GM18498 (cell line): ENCODE measurements at regions not wholly inside any gene's neighbourhood (a gene's known extent, or its start where the extent isn't known, plus 50 kb on each side); places are given as distances from the start of the nearest gene placed in this dataset.
"Not testable (repeated sequence)": the region's sequence is repeated elsewhere in the genome, so short reads cannot be mapped to it uniquely, and the experiment has no call there.

Source experiments
- ATAC-seq: cut with Tn5 transposase; IDR thresholded peaks from one replicate; pipeline ENCODE4 v1.9.1; 2021; ENCODE audit warnings: mild to moderate bottlenecking, moderate library complexity; ENCODE audit not compliant: unreplicated experiment

GRCh38 chr5:39720136-39720535, 295.4 kb upstream of the DAB2 start:
- no peak for ATAC-seq

DNA sequence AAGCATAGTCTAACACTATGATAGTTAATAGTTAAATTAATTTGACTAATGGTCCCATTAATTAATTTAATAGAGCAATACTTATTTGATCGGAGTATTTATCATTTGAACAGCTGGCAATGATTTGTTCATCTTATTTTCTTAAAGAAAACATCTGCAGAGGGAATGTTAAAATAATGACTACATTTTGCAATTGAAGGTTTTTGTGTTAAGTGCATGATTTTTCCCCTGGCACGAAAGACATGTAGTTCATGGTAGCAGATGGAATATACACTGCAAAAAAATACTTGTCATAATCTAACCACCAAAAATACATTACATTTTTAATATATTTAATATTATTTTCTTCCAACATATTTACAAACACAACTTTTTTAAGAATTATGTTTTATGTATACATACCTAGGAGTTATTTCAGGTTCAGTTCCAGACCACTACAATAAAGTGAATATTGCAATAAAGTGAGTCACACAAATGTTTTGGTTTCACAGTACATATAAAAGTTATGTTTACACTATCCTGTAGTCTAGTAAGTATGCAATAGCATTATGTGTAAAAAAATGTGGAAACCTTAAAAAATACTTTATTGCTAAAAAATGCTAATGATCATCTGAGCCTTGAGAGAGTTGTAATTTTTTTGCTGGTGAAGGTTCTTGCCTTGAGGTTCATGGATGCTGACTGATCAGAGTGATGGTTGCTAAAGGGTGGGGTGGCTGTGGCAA, 292.6 kb upstream of the DAB2 start:
- no peak for ATAC-seq

DNA sequence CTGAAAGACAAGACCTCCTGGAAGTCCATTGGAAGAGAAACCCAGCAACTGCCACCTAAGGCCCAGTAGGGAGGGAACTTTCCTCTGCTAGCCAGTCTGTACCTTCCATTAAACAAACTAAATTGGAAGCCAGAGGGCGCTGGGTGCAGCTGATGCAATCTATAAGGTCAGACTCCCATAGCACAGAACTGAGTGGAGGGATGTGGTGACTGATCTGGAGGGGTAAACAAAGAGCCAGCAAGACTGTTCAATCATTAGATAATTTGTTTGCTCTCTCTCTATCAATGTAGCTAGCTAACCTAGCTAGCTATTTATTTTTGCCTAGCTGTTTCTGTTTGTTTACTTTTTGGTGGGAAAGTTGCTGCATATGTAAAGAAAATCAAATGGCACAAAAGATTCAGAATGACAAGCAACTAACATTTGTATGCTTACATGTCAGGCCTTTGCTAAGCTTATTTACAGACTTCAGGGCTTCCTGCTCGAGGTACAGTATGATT, 291.8 kb upstream of the DAB2 start:
- ATAC-seq = peak; percentile 79

- peak; percentile 54 for ATAC-seq
Observed at GRCh38 chr5:39714036-39714698, 289.4 kb upstream of the DAB2 start.

GRCh38 chr5:39713250-39713916, 288.6 kb upstream of the DAB2 start:
- no peak for ATAC-seq

DNA sequence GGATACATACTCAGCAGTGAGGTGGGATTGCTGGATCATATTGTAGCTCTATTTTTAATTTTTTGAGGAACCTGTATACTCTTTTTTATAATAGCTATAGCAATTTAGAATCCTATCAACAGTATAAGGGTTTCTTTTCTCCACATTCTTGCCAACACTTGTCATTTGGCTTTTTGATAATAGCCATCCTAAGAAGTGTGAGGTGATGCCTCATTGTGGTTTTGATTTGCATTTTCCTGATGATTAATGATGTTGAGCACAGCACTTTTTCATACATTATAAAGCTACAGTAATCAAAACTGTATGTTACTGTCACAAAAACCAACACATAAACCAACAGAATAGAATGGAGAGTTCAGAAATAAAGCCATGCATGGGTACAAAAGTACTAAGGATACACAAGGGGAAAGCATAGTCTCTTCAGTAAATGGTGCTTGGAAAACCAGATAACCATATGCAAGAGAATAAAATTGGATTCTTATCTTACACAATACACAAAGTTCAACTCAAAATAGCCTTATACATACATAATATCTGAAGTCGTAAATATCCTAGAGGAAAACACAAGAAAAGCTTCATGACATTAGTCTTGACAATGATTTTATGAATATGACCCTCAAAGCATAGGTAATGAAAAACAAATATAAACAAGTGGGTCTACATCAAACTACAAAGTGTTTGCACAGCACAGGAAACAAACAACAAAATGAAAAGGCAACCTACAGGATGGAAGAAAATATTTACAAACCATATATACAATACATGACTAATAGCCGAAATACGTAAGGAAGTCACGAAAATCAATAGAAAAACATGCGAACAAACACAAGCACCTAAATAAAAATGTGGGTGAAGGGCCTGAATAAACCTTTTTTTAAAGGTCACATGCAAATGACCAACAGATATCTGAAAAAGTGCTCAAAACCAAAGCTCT, 287.8 kb upstream of the DAB2 start:
- no peak for ATAC-seq

DNA sequence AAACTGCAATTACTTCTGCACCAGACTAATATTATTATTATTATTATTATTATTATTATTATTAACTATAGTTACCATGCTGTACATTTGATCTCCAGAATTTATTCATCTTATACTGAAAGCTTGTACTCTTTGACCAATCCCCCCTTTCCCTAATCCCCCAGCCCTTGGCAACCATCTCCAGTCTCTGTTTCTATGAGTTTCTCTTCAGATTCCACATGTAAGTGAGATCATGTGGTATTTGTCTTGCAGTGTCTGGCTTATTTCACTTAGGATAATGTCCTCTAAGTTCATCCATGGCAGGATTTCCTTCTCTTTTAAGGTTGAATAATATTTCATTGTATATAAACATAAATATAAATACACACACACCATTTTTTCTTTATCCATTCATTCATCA, 287.0 kb upstream of the DAB2 start:
- ATAC-seq = no peak

DNA sequence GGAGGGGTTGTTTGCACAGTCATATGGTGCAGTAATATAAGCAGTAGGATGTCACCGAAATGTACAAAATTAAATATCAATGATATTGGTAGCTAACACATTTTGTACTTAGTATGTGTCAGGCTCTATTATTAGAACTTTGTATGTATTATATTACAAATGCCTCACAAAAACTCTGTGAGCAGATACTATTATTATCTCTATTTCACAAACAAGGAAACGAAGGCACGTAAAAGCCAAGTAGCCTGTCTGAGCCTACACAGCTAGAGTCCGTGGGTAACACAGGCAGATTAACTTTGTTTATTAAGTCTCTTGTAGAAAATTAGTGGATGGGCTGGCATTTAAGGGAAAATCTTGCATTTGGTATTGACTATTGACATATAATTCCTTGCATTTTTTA, 284.3 kb upstream of the DAB2 start:
- ATAC-seq = no peak

DNA sequence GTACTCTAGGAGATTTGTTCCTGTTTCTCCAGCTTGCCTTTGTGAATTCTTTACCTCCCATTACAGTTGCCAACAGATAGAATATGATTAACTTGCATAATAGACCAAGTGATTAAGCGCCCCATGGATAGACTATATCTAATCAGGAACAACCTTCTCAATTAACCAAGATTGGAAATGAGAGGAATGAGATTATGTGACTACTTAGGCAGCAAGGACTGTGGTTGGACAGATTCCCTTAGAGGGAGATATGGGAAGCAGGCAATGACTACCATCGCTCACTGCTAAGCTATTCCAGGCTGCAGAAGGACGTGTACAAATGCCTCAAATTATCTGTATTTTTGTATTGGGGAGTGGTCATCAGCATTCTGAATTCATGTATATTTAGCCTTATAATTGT, 278.1 kb upstream of the DAB2 start:
- ATAC-seq = no peak

DNA sequence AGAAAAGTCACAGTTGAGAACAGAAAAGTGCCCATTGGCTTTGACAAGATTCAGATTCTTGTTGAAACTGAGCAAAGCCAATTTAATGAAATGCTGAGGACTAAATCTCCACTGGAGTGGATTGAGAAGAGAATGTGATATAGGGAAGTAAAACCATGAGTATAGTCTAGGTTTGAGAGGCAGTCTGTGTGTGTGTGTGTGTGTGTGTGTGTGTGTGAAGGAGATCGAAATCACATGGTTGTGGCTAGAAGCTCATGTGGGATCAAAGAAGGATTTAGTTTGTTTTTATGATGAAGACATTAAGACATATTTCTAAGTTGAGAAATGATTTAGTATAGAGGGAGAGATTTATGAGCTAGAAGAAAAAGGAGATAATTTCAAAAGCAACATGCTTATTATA, 275.7 kb upstream of the DAB2 start:
- ATAC-seq = no peak

DNA sequence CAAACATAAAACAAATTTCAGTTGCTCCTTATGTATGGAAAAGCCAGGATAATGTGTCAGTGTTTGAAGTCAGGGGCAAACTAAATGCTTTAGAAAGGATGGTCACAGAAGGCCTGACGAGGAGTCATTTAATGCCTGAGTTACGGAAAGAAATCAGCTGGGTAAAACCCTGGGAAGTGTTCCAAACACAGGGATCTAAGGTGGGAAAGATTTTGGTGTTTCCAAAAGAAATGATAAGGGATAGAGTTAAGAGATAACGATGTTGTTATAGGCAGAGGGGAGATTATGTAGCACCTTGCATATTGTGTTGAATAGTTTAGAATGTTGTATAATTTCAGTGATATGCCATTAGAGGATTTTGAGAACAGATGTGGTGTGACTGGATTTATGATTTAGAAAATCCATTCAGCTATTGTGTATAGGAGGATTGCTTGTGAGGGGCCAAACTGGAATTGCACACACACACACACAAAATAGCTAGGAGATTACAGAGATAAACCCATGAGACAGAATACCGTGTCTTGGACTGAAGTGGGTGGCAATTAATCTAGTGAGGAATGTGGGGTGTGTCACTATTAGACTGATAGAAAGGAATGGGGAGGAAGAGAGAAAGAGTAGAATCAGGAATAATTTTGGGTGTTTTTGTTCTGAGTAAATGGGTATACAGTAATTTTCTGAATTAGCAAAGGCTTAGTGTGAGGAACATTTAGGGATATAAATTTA, 274.2 kb upstream of the DAB2 start:
- no peak for ATAC-seq

- no peak for ATAC-seq
Observed at GRCh38 chr5:39697881-39698280, 273.1 kb upstream of the DAB2 start.

DNA sequence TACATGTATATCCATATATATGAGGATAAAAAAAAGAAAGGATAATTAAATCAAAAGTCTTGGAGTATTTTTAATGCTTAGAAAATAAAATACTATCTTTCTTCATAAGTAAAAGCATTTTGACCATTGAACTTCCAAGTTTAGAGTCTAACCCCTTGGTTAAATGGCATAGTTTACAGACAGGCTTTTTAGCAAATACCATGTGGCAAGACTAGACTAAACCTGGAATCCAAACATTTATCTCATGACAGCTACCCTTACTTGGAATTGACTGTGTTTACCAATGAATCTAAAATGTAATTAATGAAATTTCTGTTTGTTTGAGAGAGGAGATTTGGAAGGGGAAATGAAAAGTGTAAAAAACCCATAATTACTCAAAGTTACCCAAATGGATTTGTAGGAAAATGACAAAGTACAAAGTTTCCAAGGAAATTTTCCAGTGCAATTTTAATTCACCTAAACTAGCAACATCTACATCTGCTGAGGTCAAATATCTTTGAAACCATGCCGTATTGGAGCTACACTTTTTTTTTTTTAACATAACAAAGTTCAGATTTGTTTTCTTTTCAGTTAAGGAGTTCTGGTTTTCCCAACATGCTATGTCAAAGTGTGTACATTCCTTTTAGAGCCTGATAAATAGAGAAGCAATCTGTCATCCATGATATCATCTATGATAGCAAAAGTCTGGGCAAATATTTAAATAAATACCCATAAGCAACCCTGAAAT, 272.1 kb upstream of the DAB2 start:
- ATAC-seq = no peak

DNA sequence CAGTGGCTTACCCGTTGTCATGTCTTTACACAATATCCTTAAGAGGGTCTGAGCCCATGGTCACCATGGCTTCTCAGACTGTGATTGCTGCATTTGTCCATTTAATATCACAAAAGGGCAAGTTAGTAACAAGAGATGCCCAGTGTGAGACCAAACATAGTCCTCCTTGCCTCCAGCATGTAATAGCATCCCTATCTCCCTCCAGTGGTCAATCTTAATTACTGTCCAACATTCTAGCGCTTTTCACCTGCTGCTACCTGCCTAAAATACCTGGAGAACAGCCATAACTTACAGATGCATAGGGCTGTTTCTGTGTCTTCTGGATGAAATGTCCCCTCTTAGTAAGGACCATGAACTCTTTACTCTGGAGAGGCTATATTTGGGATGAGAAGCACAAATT, 267.2 kb upstream of the DAB2 start:
- no peak for ATAC-seq

GRCh38 chr5:39691136-39691535, 266.4 kb upstream of the DAB2 start:
- ATAC-seq = no peak

DNA sequence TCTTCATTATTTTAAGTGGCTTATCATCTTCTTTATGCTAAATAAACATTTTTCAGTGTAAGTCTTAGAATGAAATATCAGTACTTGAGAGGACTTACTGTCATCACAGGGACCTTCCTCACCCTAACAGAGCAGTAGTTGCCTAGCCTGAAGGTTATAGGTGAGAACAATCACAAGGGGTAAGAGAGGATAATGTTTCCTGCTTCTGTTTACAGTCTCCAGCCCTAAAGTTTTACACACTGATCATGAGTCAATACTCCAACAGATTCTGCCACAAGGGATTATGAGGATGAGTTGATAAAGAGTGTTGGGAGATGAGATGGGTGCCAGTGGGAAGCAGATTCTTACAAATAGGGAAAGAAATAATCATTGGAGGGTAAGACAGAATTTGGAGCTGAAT, 265.1 kb upstream of the DAB2 start:
- no peak for ATAC-seq

DNA sequence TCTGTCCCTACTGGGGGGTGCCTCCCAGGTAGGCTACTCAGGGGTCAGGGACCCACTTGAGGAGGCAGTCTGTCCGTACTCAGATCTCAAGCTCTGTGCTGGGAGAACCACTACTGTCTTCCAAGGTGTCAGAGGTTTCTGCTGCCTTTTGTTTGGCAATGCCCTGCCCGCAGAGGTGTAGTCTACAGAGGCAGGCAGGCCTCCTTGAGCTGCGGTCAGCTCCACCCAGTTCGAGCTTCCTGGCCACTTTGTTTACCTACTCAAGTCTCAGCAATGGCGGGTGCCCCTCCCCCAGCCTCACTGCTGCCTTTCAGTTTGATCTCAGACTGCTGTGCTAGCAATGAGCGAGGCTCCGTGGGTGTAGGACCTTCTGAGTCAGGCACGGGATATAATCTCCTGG, 263.1 kb upstream of the DAB2 start:
- ATAC-seq = not testable (repeated sequence)

- no peak for ATAC-seq
Observed at GRCh38 chr5:39680213-39680612, 255.4 kb upstream of the DAB2 start.

DNA sequence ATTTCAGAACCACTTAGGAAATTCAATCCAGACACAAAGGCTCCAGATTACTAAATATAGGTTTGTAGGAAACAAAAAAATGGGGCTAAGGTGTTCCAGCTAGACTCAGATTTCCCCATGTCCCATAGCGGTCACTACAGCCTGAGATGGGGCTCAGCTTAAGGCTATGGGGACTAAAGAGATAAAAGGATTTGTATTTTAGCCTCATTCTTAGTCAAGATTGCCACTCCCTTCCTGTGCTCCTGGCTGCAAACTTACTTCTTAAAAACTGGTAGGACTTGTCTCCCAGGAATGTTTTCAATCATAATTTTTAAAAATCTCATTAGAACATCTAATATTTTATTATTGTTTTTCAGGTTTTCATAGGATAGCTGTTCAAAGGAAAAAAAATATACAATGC, 253.8 kb upstream of the DAB2 start:
- ATAC-seq = no peak

DNA sequence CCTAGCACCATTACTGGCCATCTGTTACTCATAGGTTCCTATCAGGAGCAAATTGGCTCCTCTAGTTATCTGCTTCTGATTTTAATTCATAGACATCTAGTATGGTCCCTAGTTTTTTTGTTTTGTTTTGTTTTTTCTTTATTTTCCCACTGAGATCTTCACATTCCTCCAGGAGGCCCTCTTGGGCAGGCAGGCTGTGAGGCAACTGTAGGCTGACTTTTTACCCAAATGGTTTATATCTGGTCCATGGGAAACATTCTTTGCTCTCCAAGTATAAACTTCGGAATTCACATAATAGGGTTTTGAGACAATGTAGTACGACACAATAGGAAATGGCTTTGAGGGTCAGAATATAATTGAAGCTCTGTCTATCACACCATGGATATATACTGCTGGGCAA, 250.9 kb upstream of the DAB2 start:
- no peak for ATAC-seq
